ENCODE measurements at regions not wholly inside any gene's neighbourhood (a gene's known extent, or its start where the extent isn't known, plus 50 kb on each side); places are given as distances from the start of the nearest gene placed in this dataset.

GRCh38 chr11:116692318-116693101 is 80.3 kb downstream of the BUD13 start:
- Mint-ChIP-seq H3K27me3 (ENCODE audit: low read depth) (no peaks in the 10 kb centered on the region), H3K9me3 (no peaks in the 10 kb centered on the region), H3K27ac (ENCODE audit: unreplicated experiment) (no peak overlapping the region), H3K36me3 (ENCODE audit: low read depth) (no peaks in the 10 kb centered on the region), H3K4me1 (peaks cover 14% of the 10 kb centered on the region), H3K4me3 (no peak overlapping the region)
- DNase-seq (ENCODE audit: low read depth, low spot score), result no peak
- no peak for TF ChIP-seq CTCF (conservative IDR thresholded peaks at IDR 0.05)

- H3K4me1 Mint-ChIP-seq, result peaks cover 14% of the 10 kb centered on the region
- peak; percentile 68 for DNase-seq (ENCODE audit: low read depth, low spot score)
- H3K36me3 Mint-ChIP-seq (ENCODE audit: low read depth), result no peaks in the 10 kb centered on the region
- H3K27me3 Mint-ChIP-seq (ENCODE audit: low read depth), result no peaks in the 10 kb centered on the region
- peak; percentile 86 for TF ChIP-seq CTCF (conservative IDR thresholded peaks at IDR 0.05)
- H3K4me3 Mint-ChIP-seq, result no peak overlapping the region
- no peaks in the 10 kb centered on the region for H3K9me3 Mint-ChIP-seq
- no peak overlapping the region for H3K27ac Mint-ChIP-seq (ENCODE audit: unreplicated experiment)
Observed at GRCh38 chr11:116691771-116692177, 81.0 kb downstream of the BUD13 start.

- no peak for DNase-seq (ENCODE audit: low read depth, low spot score)
- no peak overlapping the region for H3K4me3 Mint-ChIP-seq
- no peaks in the 10 kb centered on the region for H3K9me3 Mint-ChIP-seq
- TF ChIP-seq CTCF (conservative IDR thresholded peaks at IDR 0.05), result no peak
- H3K36me3 Mint-ChIP-seq (ENCODE audit: low read depth), result no peaks in the 10 kb centered on the region
- no peak overlapping the region for H3K27ac Mint-ChIP-seq (ENCODE audit: unreplicated experiment)
- peaks cover 14% of the 10 kb centered on the region for H3K4me1 Mint-ChIP-seq
- peaks cover 2% of the 10 kb centered on the region for H3K27me3 Mint-ChIP-seq (ENCODE audit: low read depth)
Observed at GRCh38 chr11:116690611-116691010, 82.2 kb downstream of the BUD13 start.

GRCh38 chr11:116689413-116690127 is 83.2 kb downstream of the BUD13 start:
- peaks cover 8% of the 10 kb centered on the region for H3K27me3 Mint-ChIP-seq (ENCODE audit: low read depth)
- H3K4me1 Mint-ChIP-seq, result peaks cover 14% of the 10 kb centered on the region
- H3K4me3 Mint-ChIP-seq, result no peak overlapping the region
- no peak overlapping the region for H3K27ac Mint-ChIP-seq (ENCODE audit: unreplicated experiment)
- no peak for TF ChIP-seq CTCF (conservative IDR thresholded peaks at IDR 0.05)
- no peaks in the 10 kb centered on the region for H3K9me3 Mint-ChIP-seq
- DNase-seq (ENCODE audit: low read depth, low spot score), result no peak
- no peaks in the 10 kb centered on the region for H3K36me3 Mint-ChIP-seq (ENCODE audit: low read depth)

- H3K27ac Mint-ChIP-seq (ENCODE audit: unreplicated experiment), result no peak overlapping the region
- H3K4me1 Mint-ChIP-seq, result peaks cover 14% of the 10 kb centered on the region
- H3K27me3 Mint-ChIP-seq (ENCODE audit: low read depth), result peaks cover 17% of the 10 kb centered on the region
Observed at GRCh38 chr11:116688202-116688540, 84.6 kb downstream of the BUD13 start.

More at GRCh38 chr11:116688202-116688540, 84.6 kb downstream of the BUD13 start:
- no peak for TF ChIP-seq CTCF (conservative IDR thresholded peaks at IDR 0.05)
- H3K4me3 Mint-ChIP-seq, result no peak overlapping the region
- DNase-seq (ENCODE audit: low read depth, low spot score), result no peak
- H3K9me3 Mint-ChIP-seq, result no peaks in the 10 kb centered on the region
- no peaks in the 10 kb centered on the region for H3K36me3 Mint-ChIP-seq (ENCODE audit: low read depth)
